DOHH2 (cell line): ENCODE measurements at regions not wholly inside any gene's neighbourhood (a gene's known extent, or its start where the extent isn't known, plus 50 kb on each side); places are given as distances from the start of the nearest gene placed in this dataset.

Experiments used
- H3F3A ChIP-seq: fragments of 200-600 bp; sonication (generic), shearing (Covaris generic); 2 replicates; pipeline ENCODE4 v1.6.0; 2016; ENCODE audit warnings: antibody characterized with exemption, mild to moderate bottlenecking; ENCODE audit not compliant: control insufficient read depth, insufficient read depth
- H3K27ac ChIP-seq: fragments of 200-600 bp; sonication (generic); 2 replicates; pipeline ENCODE4 v1.5.1; 2014; ENCODE audit warnings: low read depth, mild to moderate bottlenecking, low read length, moderate library complexity
- H3K27me3 ChIP-seq: fragments of 200-600 bp; sonication (generic); 2 replicates; pipeline ENCODE4 v1.6.1; 2014; ENCODE audit warnings: mild to moderate bottlenecking, low read length, mixed read lengths; ENCODE audit not compliant: control insufficient read depth
- H3K36me3 ChIP-seq: fragments of 200-600 bp; sonication (generic); 2 replicates; pipeline ENCODE4 v1.6.1; 2014; ENCODE audit warnings: mild to moderate bottlenecking, low read length, moderate library complexity, mixed read lengths; ENCODE audit not compliant: control insufficient read depth
- H3K4me1 ChIP-seq: fragments of 200-600 bp; sonication (generic); 2 replicates; pipeline ENCODE4 v1.6.1; 2014; ENCODE audit warnings: mild to moderate bottlenecking, low read length, mixed read lengths; ENCODE audit not compliant: control insufficient read depth
- H3K4me2 ChIP-seq: fragments of 200-600 bp; sonication (generic); 2 replicates; pipeline ENCODE4 v1.6.0; 2014; ENCODE audit warnings: mild to moderate bottlenecking, low read length, moderate library complexity
- H3K4me3 ChIP-seq: fragments of 200-600 bp; sonication (generic); 2 replicates; pipeline ENCODE4 v1.5.1; 2014; ENCODE audit warnings: mild to moderate bottlenecking, low read length, mixed read lengths
- H3K79me2 ChIP-seq: fragments of 200-600 bp; sonication (generic); 2 replicates; pipeline ENCODE4 v1.6.1; 2014; ENCODE audit warnings: mild to moderate bottlenecking, low read length, mixed read lengths; ENCODE audit not compliant: control insufficient read depth
- H3K9me2 ChIP-seq: fragments of 200-600 bp; sonication (generic); replicated peaks from 2 replicates; pipeline ENCODE4 v1.6.1; 2014; ENCODE audit warnings: mild to moderate bottlenecking, low read length, mixed read lengths; ENCODE audit not compliant: control insufficient read depth
- H3K9me3 ChIP-seq: fragments of 200-600 bp; sonication (generic); 2 replicates; pipeline ENCODE4 v1.6.1; 2014; ENCODE audit warnings: antibody characterized with exemption, low read length, mixed read lengths; ENCODE audit not compliant: control insufficient read depth, insufficient read depth
- H4K20me1 ChIP-seq: fragments of 200-600 bp; sonication (generic); 2 replicates; pipeline ENCODE4 v1.6.0; 2014; ENCODE audit warnings: low read depth, mild to moderate bottlenecking, antibody characterized with exemption, low read length, moderate library complexity; ENCODE audit not compliant: control insufficient read depth, insufficient read depth
- CTCF ChIP-seq: fragments of 200-600 bp; sonication (generic); IDR thresholded peaks from one replicate; pipeline ENCODE4 v1.5.1; 2014; ENCODE audit warnings: antibody characterized with exemption, mild to moderate bottlenecking, low read depth, low read length; ENCODE audit not compliant: poor library complexity, severe bottlenecking
- EZH2phosphoT487 ChIP-seq: fragments of 200-600 bp; sonication (generic); IDR thresholded peaks from 2 replicates; pipeline ENCODE4 v1.6.1; 2017; ENCODE audit warnings: borderline replicate concordance, mild to moderate bottlenecking, antibody characterized with exemption, low read length, moderate library complexity, mixed read lengths

GRCh38 chr19:28430214-28430613 is 782.7 kb downstream of the UQCRFS1 start:
- H3K36me3 ChIP-seq = no peaks in the 10 kb centered on the region
- no peak overlapping the region for H3K27ac ChIP-seq
- no peaks in the 10 kb centered on the region for H3F3A ChIP-seq
- H3K9me2 ChIP-seq = no peaks in the 10 kb centered on the region
- TF ChIP-seq EZH2phosphoT487 (no peak), CTCF (no peak)
- H3K4me2 ChIP-seq = no peak overlapping the region
- H3K9me3 ChIP-seq = peaks cover 3% of the 10 kb centered on the region; the same call in 1 of the 2 replicates
- no peaks in the 10 kb centered on the region for H3K27me3 ChIP-seq
- H4K20me1 ChIP-seq = no peaks in the 10 kb centered on the region
- H3K4me1 ChIP-seq = no peaks in the 10 kb centered on the region
- H3K79me2 ChIP-seq = no peaks in the 10 kb centered on the region
- no peak overlapping the region for H3K4me3 ChIP-seq

- no peak overlapping the region for H3K4me3 ChIP-seq
- no peak overlapping the region for H3K4me2 ChIP-seq
Observed at GRCh38 chr19:28429356-28429755, 783.6 kb downstream of the UQCRFS1 start.

GRCh38 chr19:28428663-28429348 is 784.1 kb downstream of the UQCRFS1 start:
- Histone ChIP-seq H3K36me3 (no peaks in the 10 kb centered on the region), H3K9me3 (peaks cover 3% of the 10 kb centered on the region; the same call in 1 of the 2 replicates), H3K27ac (no peak overlapping the region), H3K4me2 (no peak overlapping the region), H4K20me1 (no peaks in the 10 kb centered on the region), H3K79me2 (no peaks in the 10 kb centered on the region), H3F3A (no peaks in the 10 kb centered on the region), H3K4me3 (no peak overlapping the region), H3K27me3 (no peaks in the 10 kb centered on the region), H3K9me2 (no peaks in the 10 kb centered on the region), H3K4me1 (no peaks in the 10 kb centered on the region)
- TF ChIP-seq EZH2phosphoT487 = no peak
- TF ChIP-seq CTCF = no peak

More at GRCh38 chr19:28429356-28429755, 783.6 kb downstream of the UQCRFS1 start:
- Histone ChIP-seq H3K4me1 (no peaks in the 10 kb centered on the region), H3K79me2 (no peaks in the 10 kb centered on the region), H3K27me3 (no peaks in the 10 kb centered on the region), H4K20me1 (no peaks in the 10 kb centered on the region), H3K36me3 (no peaks in the 10 kb centered on the region), H3K27ac (no peak overlapping the region), H3K9me3 (peaks cover 3% of the 10 kb centered on the region; the same call in 1 of the 2 replicates), H3F3A (no peaks in the 10 kb centered on the region), H3K9me2 (no peaks in the 10 kb centered on the region)
- TF ChIP-seq CTCF = no peak
- TF ChIP-seq EZH2phosphoT487 = no peak
